ENCODE measurements at regions not wholly inside any gene's neighbourhood (a gene's known extent, or its start where the extent isn't known, plus 50 kb on each side); places are given as distances from the start of the nearest gene placed in this dataset.
"Not testable (repeated sequence)": the region's sequence is repeated elsewhere in the genome, so short reads cannot be mapped to it uniquely, and the experiment has no call there.

GRCh38 chr2:7878266-7878665, 803.6 kb upstream of the ID2 start:
- TF ChIP-seq JUNB (IDR thresholded peaks at IDR 0.05); RAD21 (conservative IDR thresholded peaks at IDR 0.05 in 1 of 2, IDR thresholded peaks at IDR 0.05 in 1 of 2); CTCF (IDR thresholded peaks at IDR 0.05); MYC (IDR thresholded peaks at IDR 0.05; ENCODE audit: borderline replicate concordance, low read length); SREBF2 (IDR thresholded peaks at IDR 0.05); RFX5 (IDR thresholded peaks at IDR 0.05); FOSL2 (IDR thresholded peaks at IDR 0.05); FOSL2 (CRISPR knock-in tag; IDR thresholded peaks at IDR 0.05); EHMT2 (IDR thresholded peaks at IDR 0.05; ENCODE audit: low read depth); EP300 (IDR thresholded peaks at IDR 0.05); HOXB13 (CRISPR knock-in tag; IDR thresholded peaks at IDR 0.05; ENCODE audit: low read depth); CEBPB (IDR thresholded peaks at IDR 0.05); KDM5A (IDR thresholded peaks at IDR 0.05); POLR2A (IDR thresholded peaks at IDR 0.05; ENCODE audit: low read length): not testable (repeated sequence)
